ENCODE measurements at regions not wholly inside any gene's neighbourhood (a gene's known extent, or its start where the extent isn't known, plus 50 kb on each side); places are given as distances from the start of the nearest gene placed in this dataset.

- no peak overlapping the region for H3K4me3 ChIP-seq (ENCODE audit: low read depth, low read length)
- TF ChIP-seq, protein P1, sequence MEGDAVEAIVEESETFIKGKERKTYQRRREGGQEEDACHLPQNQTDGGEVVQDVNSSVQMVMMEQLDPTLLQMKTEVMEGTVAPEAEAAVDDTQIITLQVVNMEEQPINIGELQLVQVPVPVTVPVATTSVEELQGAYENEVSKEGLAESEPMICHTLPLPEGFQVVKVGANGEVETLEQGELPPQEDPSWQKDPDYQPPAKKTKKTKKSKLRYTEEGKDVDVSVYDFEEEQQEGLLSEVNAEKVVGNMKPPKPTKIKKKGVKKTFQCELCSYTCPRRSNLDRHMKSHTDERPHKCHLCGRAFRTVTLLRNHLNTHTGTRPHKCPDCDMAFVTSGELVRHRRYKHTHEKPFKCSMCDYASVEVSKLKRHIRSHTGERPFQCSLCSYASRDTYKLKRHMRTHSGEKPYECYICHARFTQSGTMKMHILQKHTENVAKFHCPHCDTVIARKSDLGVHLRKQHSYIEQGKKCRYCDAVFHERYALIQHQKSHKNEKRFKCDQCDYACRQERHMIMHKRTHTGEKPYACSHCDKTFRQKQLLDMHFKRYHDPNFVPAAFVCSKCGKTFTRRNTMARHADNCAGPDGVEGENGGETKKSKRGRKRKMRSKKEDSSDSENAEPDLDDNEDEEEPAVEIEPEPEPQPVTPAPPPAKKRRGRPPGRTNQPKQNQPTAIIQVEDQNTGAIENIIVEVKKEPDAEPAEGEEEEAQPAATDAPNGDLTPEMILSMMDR (IDR thresholded peaks at IDR 0.05; ENCODE audit: insufficient read depth, low read depth, low read length, missing control alignments), result no peak
- DNase-seq (ENCODE audit: low read depth), result no peak
Observed at GRCh38 chr20:11652128-11652527, 265.6 kb upstream of the BTBD3 start.

- H3K4me3 ChIP-seq (ENCODE audit: low read depth, low read length), result no peak overlapping the region
- TF ChIP-seq, protein P1 (IDR thresholded peaks at IDR 0.05; ENCODE audit: insufficient read depth, low read depth, low read length, missing control alignments), result no peak
- no peak for DNase-seq (ENCODE audit: low read depth)
Observed at GRCh38 chr20:11654766-11655165, 262.9 kb upstream of the BTBD3 start.

DNA sequence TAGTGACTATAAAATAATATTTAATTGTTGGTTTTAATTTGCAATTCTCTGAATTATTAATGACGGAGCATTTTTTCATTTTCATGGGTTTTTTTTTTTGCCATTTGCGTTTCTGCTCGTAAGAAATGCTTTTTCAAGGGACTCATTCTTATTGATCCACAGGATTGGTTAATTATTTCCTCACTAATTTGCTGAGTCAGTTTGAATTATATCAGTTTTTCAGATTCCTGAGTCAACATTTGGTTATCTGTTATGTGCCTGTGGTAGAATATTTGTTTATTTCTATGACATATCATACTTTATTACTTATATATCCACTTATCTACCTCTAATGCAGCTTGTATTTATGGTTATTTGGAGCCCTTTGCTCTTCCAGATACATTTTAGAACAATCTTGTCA, 257.0 kb upstream of the BTBD3 start:
- DNase-seq (ENCODE audit: low read depth), result no peak
- no peak overlapping the region for H3K4me3 ChIP-seq (ENCODE audit: low read depth, low read length)
- TF ChIP-seq, protein P1 (IDR thresholded peaks at IDR 0.05; ENCODE audit: insufficient read depth, low read depth, low read length, missing control alignments), result no peak

DNA sequence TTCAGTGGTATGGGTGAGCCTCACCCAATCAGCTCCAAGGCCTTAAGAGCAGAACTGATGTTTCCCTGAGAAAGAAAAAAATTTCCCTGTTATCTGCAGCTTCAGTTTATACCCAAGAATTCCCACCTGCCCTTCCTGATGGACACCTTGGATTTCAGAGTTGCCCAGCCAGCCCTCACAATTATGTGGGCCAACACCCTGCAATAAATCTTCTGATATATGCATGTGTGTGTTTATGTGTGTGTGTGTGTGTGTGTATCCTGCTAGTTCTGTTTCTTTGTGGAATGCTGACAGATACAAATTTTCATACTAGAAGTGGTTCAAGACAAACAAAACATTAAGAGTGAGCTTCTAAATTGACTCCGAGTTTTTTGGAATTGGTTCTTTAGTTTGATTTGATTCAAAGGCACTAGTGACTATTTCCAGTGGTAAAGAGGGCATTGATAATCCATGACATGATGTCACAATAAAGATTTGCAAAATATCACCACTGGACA, 246.6 kb upstream of the BTBD3 start:
- TF ChIP-seq, protein P1 (IDR thresholded peaks at IDR 0.05; ENCODE audit: insufficient read depth, low read depth, low read length, missing control alignments), result no peak
- DNase-seq (ENCODE audit: low read depth), result no peak
- H3K4me3 ChIP-seq (ENCODE audit: low read depth, low read length), result no peak overlapping the region

- DNase-seq (ENCODE audit: low read depth), result no peak
- TF ChIP-seq, protein P1 (IDR thresholded peaks at IDR 0.05; ENCODE audit: insufficient read depth, low read depth, low read length, missing control alignments), result no peak
- no peak overlapping the region for H3K4me3 ChIP-seq (ENCODE audit: low read depth, low read length)
Observed at GRCh38 chr20:11672959-11673358, 244.7 kb upstream of the BTBD3 start.

DNA sequence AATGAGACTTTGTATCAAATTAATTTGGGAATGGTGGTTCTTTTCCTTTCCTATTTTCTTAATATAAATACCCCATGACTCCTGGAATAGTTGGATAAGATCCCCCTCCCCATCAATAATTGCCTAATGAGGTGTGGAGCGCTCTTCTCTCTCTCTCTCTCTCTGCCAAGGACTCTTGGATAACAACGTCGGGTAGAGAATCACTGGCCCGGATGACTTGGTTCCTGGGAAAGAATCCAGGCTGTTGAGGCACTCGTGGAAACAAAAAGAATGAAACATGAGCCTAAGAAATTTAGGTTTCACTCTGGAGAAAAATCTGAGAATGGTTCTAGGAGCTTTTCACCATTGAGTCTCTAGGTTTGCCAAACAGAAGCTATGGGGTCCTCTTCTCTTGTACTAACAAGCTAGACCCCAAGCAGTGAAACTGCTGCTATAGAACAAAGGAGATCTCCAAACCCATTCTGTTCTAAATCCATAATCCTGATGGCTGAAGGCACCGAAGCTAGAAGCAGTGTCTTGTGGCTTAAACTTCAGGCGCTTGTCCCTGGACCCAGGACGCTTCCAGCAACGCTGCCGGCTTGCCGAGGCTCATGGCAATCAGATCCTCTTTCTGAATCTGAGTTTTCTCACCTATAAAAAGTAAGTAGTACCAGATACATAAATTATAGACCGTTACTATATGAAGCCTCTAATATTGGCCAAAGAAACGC, 241.6 kb upstream of the BTBD3 start:
- no peak overlapping the region for H3K4me3 ChIP-seq (ENCODE audit: low read depth, low read length)
- DNase-seq (ENCODE audit: low read depth), result no peak
- TF ChIP-seq, protein P1 (IDR thresholded peaks at IDR 0.05; ENCODE audit: insufficient read depth, low read depth, low read length, missing control alignments), result no peak
